ENCODE measurements at regions not wholly inside any gene's neighbourhood (a gene's known extent, or its start where the extent isn't known, plus 50 kb on each side); places are given as distances from the start of the nearest gene placed in this dataset.

- H3T11ph ChIP-seq (ENCODE audit: low read length): no peak overlapping the region
- Mint-ChIP-seq H3K9me3 (peaks cover 0 to 3% of the 10 kb centered on the region in 2 experiments; a peak in 2 of 5 replicates), H3K27me3 (ENCODE audit: low read depth) (no peaks in the 10 kb centered on the region), H3K27ac (no peak overlapping the region; a peak in 1 of 7 replicates), H3K36me3 (ENCODE audit: insufficient read depth in 1 of 3, low read depth in 3 of 3) (no peaks in the 10 kb centered on the region), H3K4me3 (no peak overlapping the region), H3K4me1 (peaks cover 17 to 27% of the 10 kb centered on the region in 2 experiments)
- H2BK15ac ChIP-seq (ENCODE audit: low read depth, low read length): no peak overlapping the region
- H3K9me3 ChIP-seq (ENCODE audit: control insufficient read depth, low read depth, low read length): no peaks in the 10 kb centered on the region
- H4K5ac ChIP-seq (ENCODE audit: insufficient read length, low read depth, low read length): no peak overlapping the region
- no peak overlapping the region for H4K91ac ChIP-seq (ENCODE audit: insufficient read length, low read depth, low read length)
- no peaks in the 10 kb centered on the region for H3K23me2 ChIP-seq (ENCODE audit: insufficient read length, low read depth, low read length, poor library complexity, severe bottlenecking)
- H2BK12ac ChIP-seq (ENCODE audit: insufficient read length, low read depth, low read length): no peak overlapping the region
- no peaks in the 10 kb centered on the region for H4K20me1 ChIP-seq (ENCODE audit: control insufficient read depth, insufficient read depth, insufficient read length)
- H4K8ac ChIP-seq (replicated peaks; ENCODE audit: insufficient read length, low read depth, low read length): no peak overlapping the region
- H2BK5ac ChIP-seq (ENCODE audit: insufficient read length, low read length): no peak overlapping the region
- no peaks in the 10 kb centered on the region for H3K79me2 ChIP-seq (ENCODE audit: insufficient read depth, low read length)
- no peak overlapping the region for H2AK5ac ChIP-seq (ENCODE audit: insufficient read length, low read length)
- H3K18ac ChIP-seq (ENCODE audit: insufficient read length, low read depth, low read length): no peak overlapping the region
- H3K23ac ChIP-seq (ENCODE audit: insufficient read length, low read depth, low read length): no peak overlapping the region
- no peaks in the 10 kb centered on the region for H3K27me3 ChIP-seq (ENCODE audit: insufficient read depth, low read length)
- no peak overlapping the region for H3K14ac ChIP-seq (ENCODE audit: insufficient read depth, low read length)
- H2BK20ac ChIP-seq (ENCODE audit: low read depth, low read length, poor library complexity, severe bottlenecking): no peak overlapping the region
- H3K79me1 ChIP-seq (ENCODE audit: insufficient read depth, low read depth, low read length, poor library complexity, severe bottlenecking): no peaks in the 10 kb centered on the region
- no peak for DNase-seq
- H2BK120ac ChIP-seq (ENCODE audit: low read depth, low read length, poor library complexity, severe bottlenecking): no peak overlapping the region
- H3K27ac ChIP-seq (ENCODE audit: insufficient read length, low read depth, low read length): no peak overlapping the region
- no peak overlapping the region for H3K4ac ChIP-seq (ENCODE audit: low read depth, low read length)
- H3K9ac ChIP-seq (ENCODE audit: extremely low read depth, insufficient read length, low read length): no peak overlapping the region
- no peaks in the 10 kb centered on the region for H3K4me1 ChIP-seq (ENCODE audit: insufficient read depth, low read length)
- no peak overlapping the region for H2AFZ ChIP-seq (ENCODE audit: low read length)
- TF ChIP-seq CTCF (conservative IDR thresholded peaks at IDR 0.05): no peak
- H3K4me2 ChIP-seq (ENCODE audit: insufficient read depth, insufficient read length, low read length): no peak overlapping the region
- no CpG with 5 or more reads among the region's 5 CpGs for WGBS (ENCODE audit: extremely low coverage, insufficient read length, low lambda C conversion rate)
- H3K56ac ChIP-seq (ENCODE audit: insufficient read length, low read depth, low read length): no peak overlapping the region
Observed at GRCh38 chr7:116384936-116385635, 114.5 kb upstream of the CAV2 start.

All from H9 (cell line).